ENCODE measurements at regions not wholly inside any gene's neighbourhood (a gene's known extent, or its start where the extent isn't known, plus 50 kb on each side); places are given as distances from the start of the nearest gene placed in this dataset.

DNA sequence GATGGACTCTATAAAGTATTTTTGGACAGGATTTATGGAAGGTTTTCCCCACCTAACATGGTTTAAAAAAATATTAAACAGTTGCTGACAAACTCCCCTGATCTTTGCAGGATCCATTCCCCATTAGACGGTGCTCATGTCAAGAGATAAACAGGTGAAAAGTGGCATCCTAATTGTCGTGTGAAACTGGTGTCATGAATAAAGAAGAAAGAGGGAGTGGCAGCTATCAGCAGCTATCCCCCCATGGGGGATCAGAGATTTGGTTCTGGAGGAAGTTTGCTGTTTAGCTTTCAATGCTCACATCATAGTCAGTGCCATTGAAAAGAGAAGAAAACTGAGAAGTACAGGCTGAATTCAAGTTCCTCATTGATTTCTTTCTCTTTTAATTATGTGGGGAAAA is 329.3 kb upstream of the BRINP1 start:
- WGBS, 2 donors = 38 to 39% methylated on average over 2 of the region's 2 CpGs
- Histone ChIP-seq H3K27me3 (ENCODE audit: control insufficient read depth in 3 of 3, insufficient read depth in 3 of 3, low read length in 2 of 3) (no peaks in the 10 kb centered on the region), H3K9ac (ENCODE audit: insufficient read depth in 1 of 2, low read length in 2 of 2) (no peak overlapping the region), H3K4me1 (ENCODE audit: control insufficient read depth in 5 of 5, insufficient read depth in 5 of 5, low read length in 5 of 5) (no peaks in the 10 kb centered on the region), H3K9me3 (ENCODE audit: control insufficient read depth in 4 of 4, insufficient read depth in 3 of 4, low read length in 3 of 4) (no peaks in the 10 kb centered on the region), H3K4me3 (no peak overlapping the region), H3K36me3 (ENCODE audit: control insufficient read depth in 4 of 4, insufficient read depth in 4 of 4, low read length in 4 of 4) (no peaks in the 10 kb centered on the region), H3K27ac (ENCODE audit: low read depth in 1 of 2, low read length in 1 of 2) (no peak overlapping the region)
- DNase-seq (no peak), ATAC-seq (ENCODE audit: insufficient read depth, low FRiP score) (no peak)
- TF ChIP-seq, protein P1, sequence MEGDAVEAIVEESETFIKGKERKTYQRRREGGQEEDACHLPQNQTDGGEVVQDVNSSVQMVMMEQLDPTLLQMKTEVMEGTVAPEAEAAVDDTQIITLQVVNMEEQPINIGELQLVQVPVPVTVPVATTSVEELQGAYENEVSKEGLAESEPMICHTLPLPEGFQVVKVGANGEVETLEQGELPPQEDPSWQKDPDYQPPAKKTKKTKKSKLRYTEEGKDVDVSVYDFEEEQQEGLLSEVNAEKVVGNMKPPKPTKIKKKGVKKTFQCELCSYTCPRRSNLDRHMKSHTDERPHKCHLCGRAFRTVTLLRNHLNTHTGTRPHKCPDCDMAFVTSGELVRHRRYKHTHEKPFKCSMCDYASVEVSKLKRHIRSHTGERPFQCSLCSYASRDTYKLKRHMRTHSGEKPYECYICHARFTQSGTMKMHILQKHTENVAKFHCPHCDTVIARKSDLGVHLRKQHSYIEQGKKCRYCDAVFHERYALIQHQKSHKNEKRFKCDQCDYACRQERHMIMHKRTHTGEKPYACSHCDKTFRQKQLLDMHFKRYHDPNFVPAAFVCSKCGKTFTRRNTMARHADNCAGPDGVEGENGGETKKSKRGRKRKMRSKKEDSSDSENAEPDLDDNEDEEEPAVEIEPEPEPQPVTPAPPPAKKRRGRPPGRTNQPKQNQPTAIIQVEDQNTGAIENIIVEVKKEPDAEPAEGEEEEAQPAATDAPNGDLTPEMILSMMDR (IDR thresholded peaks at IDR 0.05; ENCODE audit: control extremely low read depth, extremely low read depth) = no peak

DNA sequence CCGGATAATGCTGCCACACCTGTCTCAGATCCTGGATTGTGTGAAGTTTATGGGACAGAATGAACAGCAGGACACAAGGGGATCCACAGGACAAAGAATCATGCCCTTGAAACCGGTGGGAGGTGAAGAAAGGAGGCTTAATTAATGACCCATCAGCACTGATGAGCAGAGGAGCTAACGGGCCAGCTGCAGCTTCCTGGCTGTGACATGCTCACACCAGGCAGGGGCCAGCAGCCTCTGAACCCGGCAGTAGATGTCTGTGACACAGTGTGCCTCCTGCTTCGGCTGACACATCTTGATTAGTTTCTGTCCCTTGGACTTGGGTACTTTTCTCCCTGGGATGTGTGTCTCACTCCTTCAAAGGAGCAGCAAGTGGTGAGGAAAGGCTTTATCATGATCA is 328.8 kb upstream of the BRINP1 start:
- no peak overlapping the region for H3K4me3 ChIP-seq
- no peak overlapping the region for H3K27ac ChIP-seq (ENCODE audit: low read depth in 1 of 2, low read length in 1 of 2)
- no peaks in the 10 kb centered on the region for H3K9me3 ChIP-seq (ENCODE audit: control insufficient read depth in 4 of 4, insufficient read depth in 3 of 4, low read length in 3 of 4)
- no peak for DNase-seq
- no peaks in the 10 kb centered on the region for H3K4me1 ChIP-seq (ENCODE audit: control insufficient read depth in 5 of 5, insufficient read depth in 5 of 5, low read length in 5 of 5)
- no peak for ATAC-seq (ENCODE audit: insufficient read depth, low FRiP score)
- 34 to 35% methylated on average over 5 of the region's 5 CpGs for WGBS, 2 donors
- TF ChIP-seq, protein P1 (IDR thresholded peaks at IDR 0.05; ENCODE audit: control extremely low read depth, extremely low read depth) = no peak
- no peak overlapping the region for H3K9ac ChIP-seq (ENCODE audit: insufficient read depth in 1 of 2, low read length in 2 of 2)
- no peaks in the 10 kb centered on the region for H3K36me3 ChIP-seq (ENCODE audit: control insufficient read depth in 4 of 4, insufficient read depth in 4 of 4, low read length in 4 of 4)
- H3K27me3 ChIP-seq (ENCODE audit: control insufficient read depth in 3 of 3, insufficient read depth in 3 of 3, low read length in 2 of 3) = no peaks in the 10 kb centered on the region

DNA sequence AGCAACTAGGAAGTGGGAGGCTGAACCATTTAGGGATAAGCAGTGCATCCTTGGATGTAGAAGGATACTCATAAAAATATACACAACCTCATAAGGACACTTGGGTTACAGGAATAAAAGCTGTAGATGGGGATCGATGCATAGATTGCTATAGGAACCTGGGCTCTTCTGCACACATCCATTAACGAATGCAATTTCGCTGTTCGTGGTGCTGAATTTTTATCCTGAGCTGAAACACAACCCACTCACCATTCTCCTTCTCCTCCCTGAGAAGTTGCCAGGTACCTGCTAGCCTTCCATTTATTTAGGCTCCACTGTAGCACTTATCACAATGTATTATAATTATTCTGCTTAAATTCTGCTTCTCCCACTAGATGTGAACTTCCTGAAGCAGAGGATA is 320.6 kb upstream of the BRINP1 start:
- Histone ChIP-seq H3K4me1 (ENCODE audit: control insufficient read depth in 5 of 5, insufficient read depth in 5 of 5, low read length in 5 of 5) (no peaks in the 10 kb centered on the region), H3K27me3 (ENCODE audit: control insufficient read depth in 3 of 3, insufficient read depth in 3 of 3, low read length in 2 of 3) (no peaks in the 10 kb centered on the region), H3K9me3 (ENCODE audit: control insufficient read depth in 4 of 4, insufficient read depth in 3 of 4, low read length in 3 of 4) (no peaks in the 10 kb centered on the region), H3K36me3 (ENCODE audit: control insufficient read depth in 4 of 4, insufficient read depth in 4 of 4, low read length in 4 of 4) (no peaks in the 10 kb centered on the region), H3K27ac (ENCODE audit: low read depth in 1 of 2, low read length in 1 of 2) (no peak overlapping the region), H3K9ac (ENCODE audit: insufficient read depth in 1 of 2, low read length in 2 of 2) (no peak overlapping the region), H3K4me3 (no peak overlapping the region)
- TF ChIP-seq, protein P1 (IDR thresholded peaks at IDR 0.05; ENCODE audit: control extremely low read depth, extremely low read depth) = no peak
- 14 to 29% methylated on average over 4 of the region's 4 CpGs for WGBS, 2 donors
- peak in 1 of 3 donors; percentile 41 for DNase-seq
- ATAC-seq (ENCODE audit: insufficient read depth, low FRiP score) = no peak

DNA sequence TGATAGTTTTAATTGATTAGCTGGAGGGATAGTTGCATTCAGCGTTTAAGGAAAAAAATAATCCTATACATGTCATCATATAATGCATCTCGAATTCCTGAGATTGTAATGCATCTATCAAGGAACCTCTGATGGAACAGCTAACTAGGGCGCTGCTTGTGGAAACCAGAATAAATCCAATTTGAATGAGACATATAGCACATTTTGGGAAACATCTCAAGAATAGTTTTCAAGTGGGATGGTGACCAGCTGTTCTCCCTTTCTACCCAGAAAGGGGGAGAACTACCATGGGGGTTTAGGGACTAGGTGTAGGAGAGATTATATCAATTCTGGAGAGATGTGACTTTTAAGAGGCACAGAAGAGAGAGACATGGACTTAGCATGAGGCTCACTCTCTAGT is 319.3 kb upstream of the BRINP1 start:
- 71 to 79% methylated on average over 3 of the region's 3 CpGs for WGBS, 2 donors
- TF ChIP-seq, protein P1 (IDR thresholded peaks at IDR 0.05; ENCODE audit: control extremely low read depth, extremely low read depth) = no peak
- ATAC-seq (ENCODE audit: insufficient read depth, low FRiP score) = no peak

More for the DNA sequence above, 319.3 kb upstream of the BRINP1 start:
- DNase-seq = no peak
- Histone ChIP-seq H3K4me1 (ENCODE audit: control insufficient read depth in 5 of 5, insufficient read depth in 5 of 5, low read length in 5 of 5) (no peaks in the 10 kb centered on the region), H3K9me3 (ENCODE audit: control insufficient read depth in 4 of 4, insufficient read depth in 3 of 4, low read length in 3 of 4) (no peaks in the 10 kb centered on the region), H3K9ac (ENCODE audit: insufficient read depth in 1 of 2, low read length in 2 of 2) (no peak overlapping the region), H3K4me3 (no peak overlapping the region), H3K27me3 (ENCODE audit: control insufficient read depth in 3 of 3, insufficient read depth in 3 of 3, low read length in 2 of 3) (no peaks in the 10 kb centered on the region), H3K27ac (ENCODE audit: low read depth in 1 of 2, low read length in 1 of 2) (no peak overlapping the region), H3K36me3 (ENCODE audit: control insufficient read depth in 4 of 4, insufficient read depth in 4 of 4, low read length in 4 of 4) (no peaks in the 10 kb centered on the region)

Measured in lung (tissue), 11 donors.